Kidney epithelial cell (primary cell): ENCODE measurements at regions not wholly inside any gene's neighbourhood (a gene's known extent, or its start where the extent isn't known, plus 50 kb on each side); places are given as distances from the start of the nearest gene placed in this dataset.

Source experiments
- DNase-seq: peaks from one replicate; pipeline ENCODE4 v3.0.0-alpha.2; 2010; ENCODE audit warnings: low read depth
- H3K27me3 ChIP-seq: 2 replicates; pipeline ENCODE4 v1.6.0; 2011; ENCODE audit warnings: low read length; ENCODE audit not compliant: control insufficient read depth, insufficient read depth
- H3K36me3 ChIP-seq: 2 replicates; pipeline ENCODE4 v1.5.1; 2011; ENCODE audit warnings: low read length; ENCODE audit not compliant: control insufficient read depth, insufficient read depth
- H3K4me3 ChIP-seq: 2 replicates; pipeline ENCODE4 v1.5.1; 2011; ENCODE audit warnings: low read depth, mild to moderate bottlenecking, control low read depth, low read length
- TF ChIP-seq, protein P1 (sequence below): IDR thresholded peaks from 2 replicates; pipeline ENCODE4 v1.5.1; 2011; ENCODE audit warnings: mild to moderate bottlenecking, moderate library complexity, low read length, control low read depth, inconsistent platforms; ENCODE audit not compliant: insufficient read depth, poor library complexity, severe bottlenecking

DNA sequence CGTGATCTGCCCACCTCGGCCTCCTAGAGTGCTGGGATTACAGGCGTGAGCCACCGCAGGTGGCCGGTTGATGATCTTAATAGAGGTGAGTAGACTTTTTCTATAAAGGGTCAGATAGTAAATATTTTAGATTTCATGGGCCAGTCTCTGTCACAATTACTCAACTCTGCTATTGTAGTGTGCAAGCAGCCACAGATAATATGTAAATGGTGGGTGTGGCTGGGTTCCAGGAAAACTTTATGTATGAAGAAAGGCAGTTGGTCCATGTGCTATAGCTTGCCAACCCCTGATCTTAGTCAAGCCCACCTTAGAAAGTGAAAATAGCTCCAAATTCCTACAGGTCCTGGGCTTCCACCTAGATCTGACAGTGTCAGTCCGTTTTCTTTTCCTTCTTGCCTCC is 94.9 kb upstream of the PMFBP1 start:
- no peaks in the 10 kb centered on the region for H3K27me3 ChIP-seq
- TF ChIP-seq, protein P1, sequence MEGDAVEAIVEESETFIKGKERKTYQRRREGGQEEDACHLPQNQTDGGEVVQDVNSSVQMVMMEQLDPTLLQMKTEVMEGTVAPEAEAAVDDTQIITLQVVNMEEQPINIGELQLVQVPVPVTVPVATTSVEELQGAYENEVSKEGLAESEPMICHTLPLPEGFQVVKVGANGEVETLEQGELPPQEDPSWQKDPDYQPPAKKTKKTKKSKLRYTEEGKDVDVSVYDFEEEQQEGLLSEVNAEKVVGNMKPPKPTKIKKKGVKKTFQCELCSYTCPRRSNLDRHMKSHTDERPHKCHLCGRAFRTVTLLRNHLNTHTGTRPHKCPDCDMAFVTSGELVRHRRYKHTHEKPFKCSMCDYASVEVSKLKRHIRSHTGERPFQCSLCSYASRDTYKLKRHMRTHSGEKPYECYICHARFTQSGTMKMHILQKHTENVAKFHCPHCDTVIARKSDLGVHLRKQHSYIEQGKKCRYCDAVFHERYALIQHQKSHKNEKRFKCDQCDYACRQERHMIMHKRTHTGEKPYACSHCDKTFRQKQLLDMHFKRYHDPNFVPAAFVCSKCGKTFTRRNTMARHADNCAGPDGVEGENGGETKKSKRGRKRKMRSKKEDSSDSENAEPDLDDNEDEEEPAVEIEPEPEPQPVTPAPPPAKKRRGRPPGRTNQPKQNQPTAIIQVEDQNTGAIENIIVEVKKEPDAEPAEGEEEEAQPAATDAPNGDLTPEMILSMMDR: no peak
- H3K36me3 ChIP-seq: no peaks in the 10 kb centered on the region
- no peak overlapping the region for H3K4me3 ChIP-seq
- DNase-seq: no peak

DNA sequence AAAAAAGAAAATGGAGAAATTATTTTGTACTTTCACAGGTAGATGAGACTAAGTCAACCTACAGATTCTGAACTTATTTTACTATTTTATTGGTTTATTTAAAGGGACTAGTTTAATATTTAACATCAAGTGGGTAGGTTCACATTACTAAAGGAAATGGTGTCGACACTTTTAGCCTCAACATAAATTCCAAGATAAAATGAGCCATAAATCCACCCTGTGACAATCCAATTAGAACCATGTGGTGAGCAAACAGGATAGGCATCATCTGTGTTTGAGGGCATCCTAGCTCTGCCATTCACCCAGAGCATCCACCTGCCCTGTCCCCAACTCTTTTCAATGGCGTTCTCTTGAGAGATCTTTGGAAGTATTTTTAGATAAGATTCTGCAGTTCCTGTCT is 92.8 kb upstream of the PMFBP1 start:
- Histone ChIP-seq H3K27me3 (no peaks in the 10 kb centered on the region), H3K4me3 (no peak overlapping the region), H3K36me3 (no peaks in the 10 kb centered on the region)
- no peak for DNase-seq
- TF ChIP-seq, protein P1: no peak

DNA sequence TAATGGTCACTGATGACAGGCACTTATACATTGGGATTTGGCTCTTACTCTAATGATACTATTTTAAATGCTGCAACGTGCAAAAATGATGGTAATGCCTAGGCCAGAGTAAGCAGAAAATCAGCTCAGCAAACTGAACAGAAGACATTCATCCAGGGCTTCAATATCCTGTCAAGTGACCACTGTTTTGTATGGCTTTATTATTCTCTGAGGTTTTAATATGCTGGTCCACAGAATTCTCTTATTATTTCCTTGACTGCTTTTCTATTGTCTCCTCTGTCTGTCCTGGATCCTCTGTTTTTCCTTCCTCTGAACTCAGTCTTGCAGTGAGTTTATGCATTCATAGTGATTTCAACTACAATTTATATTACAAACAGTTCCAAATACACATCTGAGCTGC is 90.8 kb upstream of the PMFBP1 start:
- TF ChIP-seq, protein P1: no peak
- no peaks in the 10 kb centered on the region for H3K27me3 ChIP-seq
- DNase-seq: no peak

DNA sequence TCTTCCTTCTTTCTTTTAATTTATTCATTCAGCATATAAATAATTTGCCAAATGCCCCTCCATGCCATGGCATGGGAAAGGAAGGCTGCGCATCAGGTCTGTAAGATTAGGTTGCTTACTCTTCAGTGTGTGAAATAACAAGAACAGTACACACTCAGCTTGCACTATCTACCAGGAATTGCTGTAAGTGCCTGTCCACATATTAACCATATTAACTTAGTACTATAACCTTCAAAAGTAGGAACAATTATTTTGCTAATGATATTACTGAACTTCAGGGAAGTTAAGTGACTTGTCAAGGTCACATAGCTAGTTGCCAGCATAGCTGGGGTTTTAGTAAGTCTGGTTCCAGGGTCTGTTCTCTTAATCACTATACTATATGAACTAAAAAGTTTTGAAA is 89.2 kb upstream of the PMFBP1 start:
- Histone ChIP-seq H3K4me3 (no peak overlapping the region), H3K27me3 (no peaks in the 10 kb centered on the region), H3K36me3 (no peaks in the 10 kb centered on the region)
- no peak for DNase-seq
- TF ChIP-seq, protein P1: no peak

More for the DNA sequence above, 90.8 kb upstream of the PMFBP1 start:
- Histone ChIP-seq H3K4me3 (no peak overlapping the region), H3K36me3 (no peaks in the 10 kb centered on the region)

DNA sequence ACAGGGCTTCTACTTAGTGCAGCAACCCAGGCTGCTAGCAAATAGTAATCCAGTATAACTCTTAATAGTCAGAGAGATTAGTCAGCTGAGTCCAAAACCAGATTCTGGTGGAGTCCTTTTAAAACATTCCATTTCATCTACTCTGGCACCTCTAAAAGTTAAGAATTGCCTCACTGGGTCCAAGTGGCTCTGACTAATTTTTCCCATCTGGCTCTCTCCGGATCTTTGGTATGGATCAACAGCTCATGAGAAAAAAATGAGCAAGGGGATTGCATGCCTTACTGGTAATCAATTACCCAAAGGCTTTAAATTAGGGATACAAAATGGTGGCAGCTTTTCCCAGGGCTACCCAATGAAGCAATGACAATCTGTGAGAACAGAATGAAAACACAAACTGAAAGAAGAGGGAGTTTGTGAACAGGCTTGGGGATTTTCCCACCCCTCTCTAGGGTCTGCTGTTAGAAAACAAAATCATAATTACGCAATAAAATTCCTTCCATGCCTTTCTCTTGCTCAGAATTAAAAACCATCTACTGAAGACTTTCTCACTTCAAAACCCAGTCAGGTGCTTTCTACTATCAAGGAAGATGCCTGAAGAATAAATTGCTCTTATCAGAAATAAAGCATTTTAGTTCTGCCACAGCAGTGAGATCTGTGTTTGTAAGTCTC is 84.6 kb upstream of the PMFBP1 start:
- no peaks in the 10 kb centered on the region for H3K36me3 ChIP-seq
- no peak overlapping the region for H3K4me3 ChIP-seq
- no peaks in the 10 kb centered on the region for H3K27me3 ChIP-seq
- TF ChIP-seq, protein P1: no peak
- peak; percentile 21 for DNase-seq

DNA sequence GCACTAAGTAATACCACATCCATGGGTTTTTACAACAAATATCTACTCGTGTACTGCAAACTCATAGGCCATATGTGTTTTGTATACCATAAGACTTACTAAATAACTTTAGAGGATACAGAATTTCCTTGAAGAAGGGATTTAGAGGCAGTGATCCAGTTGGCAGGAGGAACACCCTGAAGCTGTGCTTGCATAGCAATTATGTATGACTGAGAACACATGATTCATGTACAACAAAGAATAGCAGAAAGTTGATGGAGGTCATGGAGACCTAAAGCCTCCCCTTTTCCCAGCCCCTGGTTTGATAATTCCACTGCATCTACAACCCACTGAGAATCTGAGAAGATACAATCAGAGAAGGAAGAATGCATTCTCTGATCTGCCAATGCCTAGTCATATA is 83.8 kb upstream of the PMFBP1 start:
- no peak overlapping the region for H3K4me3 ChIP-seq
- no peaks in the 10 kb centered on the region for H3K36me3 ChIP-seq
- no peak for DNase-seq
- no peaks in the 10 kb centered on the region for H3K27me3 ChIP-seq
- TF ChIP-seq, protein P1: no peak
